GM21717 (cell line): ENCODE measurements at regions not wholly inside any gene's neighbourhood (a gene's known extent, or its start where the extent isn't known, plus 50 kb on each side); places are given as distances from the start of the nearest gene placed in this dataset.
"Not testable (repeated sequence)": the region's sequence is repeated elsewhere in the genome, so short reads cannot be mapped to it uniquely, and the experiment has no call there.

Source experiments
- ATAC-seq: cut with Tn5 transposase; IDR thresholded peaks from one replicate; pipeline ENCODE4 v1.9.1; 2021; ENCODE audit warnings: mild to moderate bottlenecking, moderate library complexity; ENCODE audit not compliant: unreplicated experiment

DNA sequence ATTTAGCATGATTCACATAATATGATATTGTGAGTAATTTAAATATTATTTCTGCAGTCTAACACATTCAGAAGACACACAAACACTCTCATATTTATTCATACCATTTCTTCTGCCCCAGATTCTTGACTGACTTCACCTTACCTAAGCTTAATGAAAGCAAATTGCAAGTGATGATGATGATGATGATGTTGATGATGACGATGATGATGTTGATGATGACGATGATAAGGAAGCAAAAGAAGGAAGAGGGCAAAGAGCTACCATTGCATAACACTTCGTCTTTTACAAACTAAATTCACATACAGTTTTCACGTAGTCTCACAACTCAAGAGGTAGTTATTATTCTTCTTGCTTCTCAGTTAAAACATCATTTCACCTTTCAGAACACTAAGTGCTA, 404.7 kb downstream of the NAF1 start:
- no peak for ATAC-seq

DNA sequence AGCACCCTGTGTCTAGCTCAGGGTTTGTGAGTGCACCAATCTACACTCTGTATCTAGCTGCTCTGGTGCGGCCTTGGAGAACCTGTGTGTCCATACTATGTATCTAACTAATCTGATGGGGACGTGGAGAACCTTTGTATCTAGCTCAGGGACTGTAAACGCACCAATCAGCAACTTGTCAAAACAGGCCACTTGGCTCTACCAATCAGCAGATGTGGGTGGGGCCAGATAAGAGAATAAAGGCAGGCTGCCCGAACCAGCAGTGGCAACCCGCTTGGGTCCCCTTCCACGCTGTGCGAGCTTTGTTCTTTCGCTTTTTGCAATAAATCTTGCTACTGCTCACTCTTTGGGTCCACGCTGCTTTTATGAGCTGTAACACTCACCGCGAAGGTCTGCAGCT, 426.5 kb downstream of the NAF1 start:
- not testable (repeated sequence) for ATAC-seq

DNA sequence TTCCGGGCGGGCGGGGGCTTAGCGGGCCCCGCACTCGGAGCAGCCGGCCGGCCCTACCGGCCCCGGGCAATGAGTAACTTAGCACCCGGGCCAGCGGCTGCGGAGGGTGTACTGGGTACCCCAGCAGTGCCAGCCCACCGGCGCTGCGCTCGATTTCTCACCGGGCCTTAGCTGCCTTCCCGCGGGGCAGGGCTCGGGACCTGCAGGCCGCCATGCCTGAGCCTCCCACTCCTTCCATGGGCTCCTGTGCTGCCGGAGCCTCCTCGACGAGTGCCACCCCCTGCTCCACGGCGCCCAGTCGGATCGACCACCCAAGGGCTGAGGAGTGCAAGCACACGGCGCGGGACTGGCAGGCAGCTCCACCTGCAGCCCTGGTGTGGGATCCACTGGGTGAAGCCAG, 427.1 kb downstream of the NAF1 start:
- not testable (repeated sequence) for ATAC-seq

DNA sequence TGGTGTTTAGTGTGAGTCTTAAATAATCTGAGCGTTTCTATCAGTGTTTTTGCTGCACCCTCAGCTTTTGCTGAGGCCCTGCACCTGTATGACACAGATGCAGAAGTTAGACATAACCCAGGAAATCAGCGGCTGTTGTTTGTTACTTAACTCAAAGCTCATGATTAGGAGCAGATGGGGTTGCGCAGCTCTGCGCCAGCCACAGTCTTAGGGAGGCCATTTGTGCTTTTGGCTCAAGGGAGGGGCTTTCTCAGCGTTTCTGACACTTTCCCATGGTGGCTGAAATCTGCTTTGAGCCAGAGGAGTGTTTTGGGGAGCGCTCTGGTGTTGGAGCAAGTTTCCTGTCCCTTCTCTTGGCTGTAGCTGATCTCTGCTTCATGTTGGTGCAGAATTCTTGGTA, 433.8 kb downstream of the NAF1 start:
- no peak for ATAC-seq

DNA sequence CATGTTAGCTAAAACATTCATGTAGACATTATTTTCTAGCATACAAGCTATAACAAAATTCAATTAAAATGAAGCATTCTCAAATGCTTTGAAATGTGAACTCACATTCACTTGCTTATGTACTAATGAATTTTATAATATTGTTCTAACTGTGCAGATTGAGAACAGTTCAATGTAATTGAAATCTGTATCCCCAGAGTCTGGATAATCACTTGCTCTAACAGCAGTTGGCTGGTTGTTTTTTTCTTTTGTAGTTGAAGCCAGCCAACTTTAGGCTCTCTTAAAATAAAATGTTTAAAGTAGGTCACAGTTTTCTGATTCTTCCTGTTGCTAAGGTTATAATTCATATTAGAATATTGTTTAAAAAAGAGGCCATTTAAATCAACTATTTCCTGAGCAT, 438.9 kb downstream of the NAF1 start:
- no peak for ATAC-seq

DNA sequence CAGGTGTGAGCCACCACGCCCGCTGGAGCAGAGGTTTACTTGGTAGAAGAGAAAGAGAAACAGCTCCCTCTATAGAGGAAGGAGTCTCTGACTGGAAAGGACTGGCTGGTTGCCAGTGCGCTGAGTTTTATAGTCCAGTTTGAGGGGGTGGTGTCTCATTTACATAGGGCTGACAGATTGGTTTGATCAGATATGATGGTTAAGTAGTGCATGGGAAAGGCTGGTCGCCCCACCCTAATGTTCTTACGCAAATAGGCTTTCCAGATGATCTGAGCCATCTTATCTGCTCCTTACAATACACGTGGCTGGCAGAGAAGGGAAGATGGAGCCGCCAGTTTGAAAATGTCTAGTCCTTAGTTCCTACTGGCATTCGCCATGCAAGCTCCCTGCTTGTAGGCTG, 439.5 kb downstream of the NAF1 start:
- no peak for ATAC-seq

DNA sequence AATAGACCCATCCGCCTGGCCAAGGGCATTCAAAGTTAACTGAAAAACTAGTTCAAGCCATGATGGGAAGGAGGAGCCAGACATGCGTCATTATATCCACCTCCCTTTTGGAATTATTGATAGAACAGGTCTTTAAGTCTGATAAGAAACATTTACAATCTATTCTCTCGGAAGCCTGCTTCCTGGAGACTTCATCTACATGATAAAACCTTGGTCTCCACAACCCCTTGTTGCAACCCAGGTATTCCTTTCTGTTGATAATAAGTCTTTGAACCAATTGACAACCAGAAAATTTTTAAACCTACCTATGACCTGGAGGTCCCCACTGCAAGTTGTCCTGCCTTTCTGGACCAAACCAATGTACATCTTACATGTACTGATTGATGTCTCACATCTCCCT, 451.3 kb downstream of the NAF1 start:
- ATAC-seq = no peak

DNA sequence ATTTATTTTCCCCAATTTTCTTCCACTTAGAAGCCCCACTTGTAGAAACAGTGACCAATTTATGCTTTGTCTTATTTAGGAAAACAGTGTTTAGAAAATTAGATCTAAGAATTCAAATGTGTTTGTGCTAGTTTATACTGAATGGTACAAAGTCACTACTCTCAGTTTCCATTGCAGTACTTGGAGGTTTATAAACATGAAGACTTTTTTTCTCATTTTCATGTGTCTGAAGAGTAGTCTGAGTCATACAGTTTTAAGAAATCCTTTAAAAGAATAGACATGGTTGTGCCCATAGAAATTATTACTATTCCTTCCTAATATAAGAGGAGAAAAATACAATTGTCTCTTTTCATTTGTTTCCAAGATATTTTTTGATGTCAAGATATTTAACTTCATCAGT, 458.7 kb downstream of the NAF1 start:
- ATAC-seq = no peak

DNA sequence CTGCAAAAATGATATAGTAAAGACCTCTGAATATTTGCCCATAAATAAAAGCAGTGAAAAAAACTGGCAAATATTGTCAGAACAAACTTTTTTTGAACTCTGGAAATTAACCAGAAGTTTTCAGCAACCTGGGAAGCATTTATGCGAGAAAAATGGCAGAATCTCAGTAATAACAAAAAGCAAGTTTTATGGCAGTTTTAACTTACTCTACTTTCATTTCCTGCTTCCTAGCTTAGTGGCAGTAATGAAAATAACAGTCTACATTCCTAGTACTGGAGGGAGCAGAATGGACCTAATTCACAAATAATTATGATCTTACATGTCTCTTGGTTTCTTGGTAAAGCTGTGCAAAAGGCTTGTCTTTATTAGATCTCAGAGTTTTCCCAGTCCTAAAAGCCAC, 460.1 kb downstream of the NAF1 start:
- no peak for ATAC-seq

DNA sequence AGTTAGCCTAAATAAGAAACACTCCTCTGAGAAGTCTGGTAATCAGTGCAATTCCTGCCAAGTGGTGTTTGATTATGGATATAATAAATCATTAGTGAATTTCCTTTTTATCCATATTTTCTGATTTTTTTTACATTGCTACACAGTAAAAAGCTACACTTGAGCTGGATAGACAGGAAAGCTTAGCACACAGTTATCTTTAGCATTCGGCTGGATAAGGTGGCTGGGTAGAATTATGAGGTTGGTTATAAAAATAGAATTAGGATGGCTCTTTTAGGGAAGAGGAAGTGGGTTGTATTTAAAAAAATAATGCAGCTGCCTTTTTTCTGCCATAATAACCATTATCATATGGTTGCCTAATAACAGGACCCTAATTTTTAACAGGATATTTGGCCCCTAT, 460.6 kb downstream of the NAF1 start:
- no peak for ATAC-seq

DNA sequence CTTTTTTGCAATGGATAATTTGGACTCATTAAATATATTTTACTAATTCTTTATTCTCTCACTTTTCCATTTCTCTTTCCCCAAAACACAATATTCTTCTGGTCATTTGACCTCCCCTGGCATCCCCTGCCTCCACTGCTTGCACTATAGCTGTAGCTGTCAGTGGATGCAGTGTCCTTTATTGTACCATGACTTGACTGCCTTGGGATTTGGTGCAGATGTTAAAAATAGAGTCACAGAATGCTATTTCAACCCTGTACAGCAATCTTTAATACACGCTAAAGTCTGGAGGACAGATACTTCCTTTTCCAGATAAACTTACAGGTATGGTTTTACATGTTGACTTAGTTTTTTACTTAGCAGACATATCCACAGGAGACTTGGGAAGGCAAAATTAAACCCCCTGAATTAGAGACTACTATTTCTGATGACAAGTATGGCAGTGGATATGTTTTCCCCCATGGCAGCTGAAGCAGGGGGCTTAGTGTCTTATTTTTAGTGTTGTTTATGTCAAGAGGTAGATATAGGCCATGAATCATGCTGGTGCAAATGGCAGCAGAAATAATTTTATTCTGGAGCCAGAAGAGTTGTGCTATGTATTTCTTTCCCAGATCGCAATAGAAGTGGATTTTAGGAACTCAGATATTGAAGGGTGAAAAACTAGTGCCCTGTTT, 461.4 kb downstream of the NAF1 start:
- ATAC-seq = no peak

DNA sequence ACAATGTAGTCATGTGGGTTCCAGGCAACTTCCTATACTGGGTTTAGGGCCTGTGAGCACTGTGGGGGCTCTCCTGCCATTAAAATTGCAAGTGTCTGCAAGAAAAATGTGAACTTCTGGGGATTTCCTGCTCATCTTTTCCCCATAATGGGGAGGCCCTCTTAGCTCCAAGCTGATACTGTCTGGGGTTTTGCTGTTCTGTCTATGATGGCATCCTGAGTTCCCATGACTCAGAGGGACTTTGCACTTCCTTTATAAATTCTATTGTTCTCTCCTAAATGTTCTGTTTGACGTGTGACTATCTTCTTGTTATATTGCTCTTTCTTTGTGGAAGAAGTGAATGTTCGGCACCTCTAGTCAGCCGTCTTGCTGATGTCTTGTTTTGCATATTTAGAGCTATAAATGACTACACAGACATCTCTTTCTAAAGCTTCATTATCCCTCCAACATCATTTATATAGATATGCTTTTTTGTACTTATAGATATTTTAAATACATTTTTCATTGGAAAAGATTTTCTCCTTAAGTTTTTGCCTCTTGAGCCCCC, 465.8 kb downstream of the NAF1 start:
- peak; percentile 83 for ATAC-seq

DNA sequence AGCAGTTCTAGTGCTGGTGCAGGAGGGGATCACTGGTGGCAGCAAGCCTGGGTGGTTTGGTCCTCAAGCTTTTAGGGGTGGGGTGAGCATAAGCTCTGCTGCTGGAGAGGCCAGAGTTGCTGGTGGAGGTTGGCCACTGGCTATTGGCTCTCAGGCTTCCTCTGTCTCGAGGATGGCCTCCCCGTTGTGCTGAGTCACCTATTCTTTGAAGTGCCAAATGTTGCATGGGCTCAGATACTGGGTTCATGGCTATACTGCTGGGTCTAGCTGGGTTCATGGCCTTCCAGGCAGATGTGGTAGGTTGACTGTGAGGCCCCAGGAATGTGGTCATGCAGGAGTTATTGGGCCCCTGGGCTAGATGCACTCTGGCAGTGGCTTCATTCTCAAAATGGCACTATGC, 466.3 kb downstream of the NAF1 start:
- ATAC-seq = peak; percentile 21

DNA sequence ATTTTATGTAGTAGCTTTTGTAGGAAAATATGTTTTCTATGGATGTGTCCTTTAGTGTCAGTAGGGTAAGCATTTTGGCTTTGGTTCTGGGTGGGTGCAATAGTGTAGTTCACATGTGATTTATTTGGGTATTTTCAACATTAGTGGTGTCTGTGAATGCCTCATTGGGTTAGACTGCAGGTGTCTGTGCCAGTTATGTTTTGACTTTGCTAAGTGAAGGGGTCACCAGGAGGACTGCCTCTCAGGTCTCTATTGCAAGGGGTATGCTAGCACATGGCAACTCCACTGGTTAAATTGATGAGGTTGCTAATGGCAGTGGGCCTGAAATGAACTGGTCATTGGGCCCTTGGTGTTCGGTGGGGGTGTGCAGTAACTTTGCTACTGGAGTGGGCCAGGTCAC, 467.1 kb downstream of the NAF1 start:
- no peak for ATAC-seq

DNA sequence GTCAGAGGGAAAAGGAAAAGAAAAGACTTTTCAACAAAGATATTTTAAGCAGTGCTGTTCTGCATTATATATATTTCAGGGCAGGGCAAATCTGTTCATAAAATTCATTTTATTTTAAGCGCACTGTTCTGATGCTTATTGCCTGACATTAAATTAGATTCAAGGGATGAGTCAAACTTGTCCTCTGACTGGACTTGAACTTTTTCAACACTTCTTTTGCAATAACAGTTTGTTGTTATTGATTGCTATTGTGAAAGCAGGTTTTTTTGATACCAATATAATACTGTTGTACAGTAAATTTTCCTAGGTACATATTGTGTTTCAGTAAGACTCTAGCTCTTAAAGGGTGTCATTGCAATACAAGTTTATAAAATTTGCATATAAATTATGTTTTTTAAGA, 481.3 kb downstream of the NAF1 start:
- no peak for ATAC-seq

DNA sequence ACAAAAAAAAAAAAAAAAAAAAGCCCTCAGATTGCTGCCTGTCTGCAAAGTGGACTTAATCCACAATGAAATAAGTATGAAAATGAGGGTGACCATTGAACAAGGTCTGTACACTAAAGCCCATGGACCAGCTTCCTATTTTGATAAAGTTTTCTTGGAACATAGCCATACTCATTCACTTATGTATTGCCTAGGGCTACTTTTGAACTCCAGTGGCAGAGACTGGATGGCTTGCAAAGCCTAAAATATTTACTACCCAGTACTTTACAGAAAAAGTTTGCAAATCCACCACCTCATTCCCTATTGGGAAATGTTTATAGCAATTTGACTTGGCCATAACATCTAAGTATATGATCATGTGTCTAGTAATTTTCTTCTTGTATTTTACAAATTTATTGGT, 481.7 kb downstream of the NAF1 start:
- no peak for ATAC-seq

DNA sequence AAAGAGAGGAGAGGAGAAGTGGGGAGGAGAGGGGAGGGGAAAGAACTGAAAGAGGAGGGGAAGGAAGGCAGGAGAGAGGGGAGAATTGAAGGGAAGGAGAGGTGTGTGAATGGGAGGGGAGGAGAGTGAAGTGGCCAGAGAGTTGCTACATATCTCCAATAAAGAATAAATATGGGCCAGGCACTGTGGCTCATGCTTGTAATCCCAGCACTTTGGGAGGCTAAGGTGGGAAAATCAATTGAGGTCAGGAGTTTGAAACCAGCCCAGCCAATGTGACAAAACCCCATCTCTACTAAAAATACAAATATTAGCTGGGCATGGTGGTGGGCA, 482.4 kb downstream of the NAF1 start:
- no peak for ATAC-seq

DNA sequence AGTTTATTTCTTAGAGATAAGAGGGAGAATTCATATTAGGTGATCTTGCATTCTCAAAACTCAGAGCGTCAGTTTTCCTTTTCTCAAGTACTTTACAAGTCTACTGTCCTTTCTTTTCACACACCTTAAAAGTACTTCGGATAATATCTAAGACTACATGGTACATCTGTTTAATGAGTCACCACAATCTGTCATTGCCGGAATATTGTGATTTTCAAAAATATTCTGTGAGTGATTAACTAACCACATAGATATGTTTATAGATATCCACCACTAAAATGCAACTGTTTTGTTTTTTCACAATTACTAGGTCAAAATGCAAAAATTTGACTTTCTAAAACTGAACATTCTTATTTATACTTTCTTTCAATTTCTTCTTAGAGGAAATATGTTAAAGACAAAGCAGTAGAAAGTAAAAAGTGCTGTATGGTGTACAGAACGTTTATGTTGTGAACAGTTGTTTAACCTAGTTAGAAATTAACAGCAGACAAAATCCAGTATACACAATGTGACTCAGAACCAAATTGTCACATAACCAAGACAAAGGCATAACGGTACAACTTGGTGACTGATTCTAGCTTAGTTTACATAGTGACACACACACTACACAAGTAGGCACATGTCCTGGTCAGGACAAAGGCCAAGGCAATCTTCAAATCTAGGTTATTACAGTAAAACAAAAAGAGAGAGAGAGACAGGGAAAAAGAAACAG, 482.9 kb downstream of the NAF1 start:
- ATAC-seq = peak; percentile 85

DNA sequence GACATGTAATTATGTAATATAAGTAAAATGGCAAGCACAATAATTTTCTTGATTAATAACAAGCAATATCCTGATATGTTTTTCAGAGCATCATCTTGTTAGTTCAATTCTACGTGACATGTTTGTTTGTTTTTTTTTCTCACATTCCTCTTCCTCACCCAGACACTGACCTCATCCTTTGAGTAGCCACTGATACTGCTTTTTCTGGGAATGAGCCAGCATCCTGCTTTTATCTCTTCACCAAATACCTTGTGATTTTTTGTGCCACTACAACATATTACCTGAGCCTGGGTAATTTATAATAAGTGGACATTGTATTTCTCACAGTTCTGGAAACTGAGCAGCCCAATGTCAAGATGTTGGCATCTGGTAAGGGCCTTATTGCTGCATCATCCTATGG, 484.0 kb downstream of the NAF1 start:
- ATAC-seq = no peak

DNA sequence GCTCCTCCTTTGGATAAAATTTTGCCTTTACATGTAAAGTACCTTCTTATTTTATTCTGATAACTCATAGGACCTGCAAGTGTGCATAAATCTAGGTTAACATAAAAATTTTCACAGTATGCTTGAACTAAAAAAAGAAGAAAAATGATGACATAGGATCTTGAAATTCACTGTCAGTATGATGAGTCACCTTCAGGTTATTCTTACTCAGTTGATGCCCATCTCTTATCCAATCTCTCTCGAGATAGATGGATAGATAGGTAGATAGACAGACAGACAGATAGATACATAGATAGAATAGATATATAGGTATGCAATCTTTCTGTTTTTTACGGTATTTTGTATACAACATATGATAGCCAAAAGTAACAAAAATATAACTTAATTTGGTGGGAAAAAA, 485.5 kb downstream of the NAF1 start:
- no peak for ATAC-seq

DNA sequence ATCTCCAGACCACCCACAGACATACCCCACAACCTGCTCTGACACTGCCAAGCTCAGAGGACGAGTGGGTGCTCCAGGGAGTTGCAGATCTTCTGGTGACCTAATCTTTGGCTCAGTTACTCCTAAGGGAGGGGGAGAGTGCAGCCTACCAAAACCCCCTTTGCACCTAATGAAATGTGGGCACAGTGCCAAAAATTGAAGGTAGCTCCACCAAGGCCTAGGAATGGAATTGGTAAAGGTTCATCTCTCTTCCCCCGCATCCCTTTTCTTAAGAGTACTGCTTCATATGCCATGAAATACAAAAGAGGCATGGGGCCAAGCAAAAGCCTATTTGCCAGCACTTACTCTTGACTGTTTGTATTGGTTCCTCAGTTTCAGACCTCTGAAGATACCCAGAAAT, 491.0 kb downstream of the NAF1 start:
- ATAC-seq = no peak

DNA sequence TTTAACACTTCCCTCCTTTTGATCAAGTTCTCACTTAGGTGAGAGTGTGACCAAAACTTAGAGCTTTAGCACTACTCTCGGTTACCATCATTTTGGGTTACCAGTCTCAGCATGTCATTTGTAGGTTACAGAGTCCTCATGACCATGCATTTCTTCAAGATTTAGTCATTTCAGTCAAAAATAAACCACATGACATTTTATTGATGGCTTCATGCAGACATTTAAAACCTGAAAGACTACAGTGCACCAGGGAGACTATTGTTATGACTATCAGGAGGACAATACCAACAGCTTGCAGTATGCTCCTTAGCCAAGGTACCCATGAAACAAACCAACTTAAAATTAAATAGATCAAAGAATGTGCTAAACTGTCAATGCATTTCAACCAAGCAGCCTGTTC, 498.1 kb upstream of the FSTL5 start:
- ATAC-seq = no peak

DNA sequence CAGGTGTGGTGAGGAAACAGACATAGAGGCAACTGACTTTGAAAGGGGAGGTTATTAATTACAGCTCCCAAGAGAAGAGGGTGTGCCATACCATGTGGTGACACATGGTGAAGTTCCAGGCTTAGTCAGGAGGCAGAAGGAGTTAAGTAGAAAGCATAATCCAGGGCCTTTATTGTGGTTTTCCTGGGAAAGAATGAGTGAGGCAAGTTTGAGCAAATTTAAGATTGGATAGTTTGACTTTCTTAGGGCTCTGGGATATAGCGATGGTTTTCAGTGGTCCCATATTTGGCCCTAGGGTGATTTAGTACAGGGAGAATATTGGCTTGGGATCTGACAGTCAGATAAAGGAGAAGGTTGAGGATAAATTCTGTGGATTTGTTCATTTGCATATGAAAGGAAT, 495.9 kb upstream of the FSTL5 start:
- no peak for ATAC-seq
